ENCODE measurements at regions not wholly inside any gene's neighbourhood (a gene's known extent, or its start where the extent isn't known, plus 50 kb on each side); places are given as distances from the start of the nearest gene placed in this dataset.

- no peak for DNase-seq (ENCODE audit: low read depth, low spot score)
Observed at GRCh38 chr11:70535191-70535971, 137.1 kb downstream of the CTTN start.

GRCh38 chr11:70536051-70536877 is 137.9 kb downstream of the CTTN start:
- no peak for DNase-seq (ENCODE audit: low read depth, low spot score)

- no peak for DNase-seq (ENCODE audit: low read depth, low spot score)
Observed at GRCh38 chr11:70537576-70538571, 139.5 kb downstream of the CTTN start.

GRCh38 chr11:70538641-70539359 is 140.5 kb downstream of the CTTN start:
- no peak for DNase-seq (ENCODE audit: low read depth, low spot score)

- no peak for DNase-seq (ENCODE audit: low read depth, low spot score)
Observed at GRCh38 chr11:70539360-70540095, 141.2 kb downstream of the CTTN start.

GRCh38 chr11:70540196-70540595 is 141.9 kb downstream of the CTTN start:
- DNase-seq (ENCODE audit: low read depth, low spot score) = no peak

GRCh38 chr11:70541176-70541575 is 142.8 kb downstream of the CTTN start:
- no peak for DNase-seq (ENCODE audit: low read depth, low spot score)

GRCh38 chr11:70541699-70542098 is 143.4 kb downstream of the CTTN start:
- DNase-seq (ENCODE audit: low read depth, low spot score) = no peak

- DNase-seq (ENCODE audit: low read depth, low spot score) = no peak
Observed at GRCh38 chr11:70542406-70542805, 144.1 kb downstream of the CTTN start.

- no peak for DNase-seq (ENCODE audit: low read depth, low spot score)
Observed at GRCh38 chr11:70542811-70543210, 144.5 kb downstream of the CTTN start.

GRCh38 chr11:70543611-70544010 is 145.3 kb downstream of the CTTN start:
- no peak for DNase-seq (ENCODE audit: low read depth, low spot score)

GRCh38 chr11:70544067-70544773 is 145.9 kb downstream of the CTTN start:
- no peak for DNase-seq (ENCODE audit: low read depth, low spot score)

GRCh38 chr11:70544774-70545609 is 146.7 kb downstream of the CTTN start:
- no peak for DNase-seq (ENCODE audit: low read depth, low spot score)

- no peak for DNase-seq (ENCODE audit: low read depth, low spot score)
Observed at GRCh38 chr11:70545610-70545912, 147.2 kb downstream of the CTTN start.

GRCh38 chr11:70546191-70546940 is 148.0 kb downstream of the CTTN start:
- DNase-seq (ENCODE audit: low read depth, low spot score) = no peak

- DNase-seq (ENCODE audit: low read depth, low spot score) = no peak
Observed at GRCh38 chr11:70547386-70547785, 149.1 kb downstream of the CTTN start.

- no peak for DNase-seq (ENCODE audit: low read depth, low spot score)
Observed at GRCh38 chr11:70547821-70548670, 149.7 kb downstream of the CTTN start.
